GM12878 (cell line): ENCODE measurements at regions not wholly inside any gene's neighbourhood (a gene's known extent, or its start where the extent isn't known, plus 50 kb on each side); places are given as distances from the start of the nearest gene placed in this dataset.

ENCODE experiments used
- ATAC-seq: fragments of 200-7000 bp; cut with Tn5 transposase; 3 replicates; pipeline ENCODE4 v1.9.1; 2020; ENCODE audit warnings: mild to moderate bottlenecking, moderate library complexity
- BruUV-seq: library from RNA; stranded (reverse); fragments of 400-500 nt; replicated peaks from 2 replicates; lab custom pipeline; 2021; lab: Mats Ljungman, UMichigan
- CTCF ChIA-PET: fragments of 300-600 bp; sonication (Branson Sonifier 250); formaldehyde crosslinking; extraction: SDS; loops from one replicate; lab custom pipeline; 2021; ENCODE audit warnings: inconsistent platforms; lab: Yijun Ruan, JAX
- POLR2A ChIA-PET: fragments of 350-600 bp; formaldehyde crosslinking; extraction: SDS; loops from one replicate; lab custom pipeline; 2021; ENCODE audit warnings: inconsistent platforms; lab: Charles Lee
- RAD21 ChIA-PET: fragments of 300-600 bp; sonication (Branson Sonifier 250); formaldehyde crosslinking; loops from one replicate; lab custom pipeline; 2023; ENCODE audit warnings: antibody characterized with exemption; ENCODE audit not compliant: unreplicated experiment; lab: Charles Lee
- SMC1A ChIA-PET: fragments of 300-600 bp; sonication (Branson Sonifier 250); formaldehyde crosslinking; loops from one replicate; lab custom pipeline; 2023; ENCODE audit not compliant: unreplicated experiment, uncharacterized antibody; lab: Charles Lee
- DNase-seq: peaks from one replicate; pipeline ENCODE4 v3.0.0-alpha.2; 2011; ENCODE audit warnings: low read depth, low spot score
- FAIRE-seq: peaks from 3 replicates; lab custom pipeline; 2011; peaks lifted over from hg19 to GRCh38; lab: Jason Lieb, UNC
- H2AFZ ChIP-seq: 2 replicates; pipeline ENCODE4 v1.6.0; 2011; ENCODE audit warnings: low read depth, low read length, control low read depth; ENCODE audit not compliant: control insufficient read depth
- H3K27ac ChIP-seq: 2 replicates; pipeline ENCODE4 v1.5.1; 2011; ENCODE audit warnings: control low read depth; ENCODE audit not compliant: control insufficient read depth, insufficient read depth
- H3K27me3 ChIP-seq, 2 experiments: replicated peaks in 1 of 2; 2 replicates each; pipeline versions ENCODE4 v1.6.0 to v1.6.1; 2011; ENCODE audit warnings: low read length in 1 of 2; ENCODE audit not compliant: control insufficient read depth in 2 of 2, insufficient read depth in 2 of 2
- H3K36me3 ChIP-seq, 2 experiments: 2 replicates each; pipeline ENCODE4 v1.5.1; 2011; ENCODE audit warnings: low read length in 1 of 2; ENCODE audit not compliant: control insufficient read depth in 2 of 2, insufficient read depth in 2 of 2
- H3K4me1 ChIP-seq: 2 replicates; pipeline ENCODE4 v1.6.1; 2011; ENCODE audit warnings: mild to moderate bottlenecking, low read length, moderate library complexity, mixed read lengths; ENCODE audit not compliant: control insufficient read depth, insufficient read depth
- H3K4me2 ChIP-seq: 2 replicates; pipeline ENCODE4 v1.6.0; 2011; ENCODE audit warnings: control low read depth; ENCODE audit not compliant: control insufficient read depth, insufficient read depth
- H3K4me3 ChIP-seq: fragments of 200-600 bp; sonication (generic); 2 replicates; pipeline ENCODE4 v1.5.1; 2016
- H3K79me2 ChIP-seq: 2 replicates; pipeline ENCODE4 v1.6.0; 2011; ENCODE audit warnings: low read length; ENCODE audit not compliant: control insufficient read depth, insufficient read depth
- H3K9ac ChIP-seq: 2 replicates; pipeline ENCODE4 v1.8.0; 2011; ENCODE audit warnings: low read length, control low read depth, mixed read lengths; ENCODE audit not compliant: control insufficient read depth, insufficient read depth
- H3K9me3 ChIP-seq: replicated peaks from 3 replicates; pipeline ENCODE4 v1.5.1; 2011; ENCODE audit warnings: mild to moderate bottlenecking, low read length; ENCODE audit not compliant: control insufficient read depth, insufficient read depth
- H4K20me1 ChIP-seq: 2 replicates; pipeline ENCODE4 v1.6.0; 2011; ENCODE audit not compliant: control insufficient read depth, insufficient read depth
- BCL3 ChIP-seq: IDR thresholded peaks from 2 replicates; pipeline ENCODE4 v1.6.1; 2011; ENCODE audit warnings: borderline replicate concordance, low read depth, mild to moderate bottlenecking, moderate library complexity, low read length; ENCODE audit not compliant: insufficient read depth, poor library complexity, severe bottlenecking
- CHD1 ChIP-seq: IDR thresholded peaks from 2 replicates; pipeline ENCODE4 v1.6.1; 2012; ENCODE audit warnings: low read depth, low read length, improper control_type of control experiment
- CREB1 ChIP-seq: IDR thresholded peaks from 2 replicates; pipeline ENCODE4 v1.6.1; 2012; ENCODE audit warnings: low read depth, mild to moderate bottlenecking, inconsistent platforms
- EED ChIP-seq: sonication (generic); IDR thresholded peaks from 2 replicates; pipeline ENCODE4 v1.6.1; 2016; ENCODE audit warnings: antibody characterized with exemption, low read depth
- HDAC2 ChIP-seq: fragments of 200-600 bp; sonication (generic); IDR thresholded peaks from 2 replicates; pipeline ENCODE4 v1.6.1; 2017
- JUNB ChIP-seq: IDR thresholded peaks from 2 replicates; pipeline ENCODE4 v1.6.1; 2016; ENCODE audit warnings: antibody characterized with exemption, mild to moderate bottlenecking
- NKRF ChIP-seq: fragments of 450-650 bp; conservative IDR thresholded peaks from 2 replicates; pipeline ENCODE4 v1.6.1; 2017; ENCODE audit warnings: mild to moderate bottlenecking, moderate library complexity
- RUNX3 ChIP-seq: IDR thresholded peaks from 2 replicates; pipeline ENCODE4 v1.6.1; 2012; ENCODE audit warnings: low read length, inconsistent platforms
- SIX5 ChIP-seq: IDR thresholded peaks from 2 replicates; pipeline ENCODE4 v1.6.1; 2011; ENCODE audit warnings: mild to moderate bottlenecking, low read depth, low read length, moderate library complexity; ENCODE audit not compliant: severe bottlenecking
- SKIL ChIP-seq: fragments of 450-650 bp; IDR thresholded peaks from 2 replicates; pipeline ENCODE4 v1.6.1; 2017; ENCODE audit warnings: mild to moderate bottlenecking, low read depth, inconsistent platforms; ENCODE audit not compliant: poor library complexity, severe bottlenecking
- TBL1XR1 ChIP-seq: IDR thresholded peaks from 2 replicates; pipeline ENCODE4 v1.6.1; 2012; ENCODE audit warnings: low read depth, low read length, improper control_type of control experiment
- USF2 ChIP-seq: IDR thresholded peaks from 2 replicates; pipeline ENCODE4 v1.6.1; 2011; ENCODE audit warnings: low read depth, low read length, improper control_type of control experiment, borderline replicate concordance
- YBX1 ChIP-seq: fragments of 450-650 bp; IDR thresholded peaks from 2 replicates; pipeline ENCODE4 v1.6.1; 2016; ENCODE audit warnings: antibody characterized with exemption
- WGBS: methylation state at CpG from one replicate; pipeline ENCODE4 v1.1.6; 2016; ENCODE audit warnings: low lambda C conversion rate; ENCODE audit not compliant: insufficient replicate concordance, insufficient coverage; ENCODE audit errors: missing lambda C conversion rate; 5-methylcytosine and 5-hydroxymethylcytosine counted together
- in situ Hi-C: fragments of 300-500 bp; cut with MboI; formaldehyde crosslinking; loops from 9 replicates; pipeline ENCODE4 v1.14.3; 2018; ENCODE audit warnings: mixed read lengths
- intact Hi-C: fragments of 100-400 bp; cut with micrococcal nuclease; formaldehyde crosslinking; loops from one replicate; pipeline ENCODE4 v1.14.2; 2022; ENCODE audit not compliant: unreplicated experiment

GRCh38 chr2:142742371-142743214, 134.9 kb upstream of the KYNU start:
- no peaks in the 10 kb centered on the region for H3K27me3 ChIP-seq
- ATAC-seq (peak; percentile 69), FAIRE-seq (no peak), DNase-seq (no peak)
- BruUV-seq, result no TSS peak
- no peak overlapping the region for H3K4me3 ChIP-seq
- intact Hi-C loops, result loop anchor here (5.0 kb wide), 1 partner anchor 135 kb away; the partner anchor contains the start of gene KYNU
- H3K79me2 ChIP-seq, result no peaks in the 10 kb centered on the region
- ChIA-PET POLR2A (interaction anchor here (0.7 kb wide), 1 partner anchor 126 kb away, joined by 4 read pairs; no protein-coding TSS in a partner anchor), RAD21 (interaction anchor here (1.3 to 1.4 kb wide), 2 partner anchors 28 to 132 kb away, joined by 3 to 4 read pairs; no protein-coding TSS in a partner anchor), SMC1A (interaction anchor here (0.7 to 1.5 kb wide), 2 partner anchors 16 to 251 kb away, joined by 3 read pairs; no protein-coding TSS in a partner anchor), CTCF (no interaction called here)
- no peaks in the 10 kb centered on the region for H3K9me3 ChIP-seq
- no peak overlapping the region for H3K4me2 ChIP-seq
- no peak overlapping the region for H2AFZ ChIP-seq
- H4K20me1 ChIP-seq, result no peaks in the 10 kb centered on the region
- WGBS, result 5% methylated on average over 5 of the region's 5 CpGs
- H3K4me1 ChIP-seq, result peaks cover 5% of the 10 kb centered on the region; the same call in 1 of the 2 replicates
- in situ Hi-C loops, result no loop called here
- no peak overlapping the region; the same call in 1 of the 2 replicates for H3K27ac ChIP-seq
- no peaks in the 10 kb centered on the region for H3K36me3 ChIP-seq
- H3K9ac ChIP-seq, result no peak overlapping the region
- TF ChIP-seq SIX5 (no peak), USF2 (no peak), RUNX3 (peak; percentile 17; the same call in 1 of the 2 replicates), JUNB (peak; percentile 62), CREB1 (peak; percentile 20; the same call in 1 of the 2 replicates), BCL3 (no peak), YBX1 (no peak), EED (0 out of 2 replicates have a peak, but pooled peaks have one; percentile 18), SKIL (no peak), HDAC2 (no peak), TBL1XR1 (no peak), NKRF (no peak), CHD1 (no peak)
